ENCODE measurements at regions not wholly inside any gene's neighbourhood (a gene's known extent, or its start where the extent isn't known, plus 50 kb on each side); places are given as distances from the start of the nearest gene placed in this dataset.

DNA sequence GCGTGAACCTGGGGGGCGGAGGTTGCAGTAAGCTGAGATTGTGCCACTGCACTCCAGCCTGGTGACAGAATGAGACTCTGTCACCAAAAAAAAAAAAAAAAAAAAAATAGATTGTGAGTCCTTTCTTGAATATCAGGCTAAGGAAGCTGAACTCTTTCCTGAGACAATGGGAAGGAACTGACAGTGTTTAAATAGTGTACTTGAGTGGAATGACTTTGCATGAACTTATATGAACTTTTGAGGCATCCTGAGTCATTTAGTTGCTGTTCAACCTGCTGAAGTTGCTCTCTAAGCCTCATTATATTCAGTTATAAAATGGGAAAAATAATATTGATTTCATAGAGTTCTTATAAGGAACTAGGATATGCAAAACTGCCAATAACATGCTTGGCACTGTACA is 79.3 kb upstream of the LIMCH1 start:
- no peak for DNase-seq (ENCODE audit: low spot score)
- Histone ChIP-seq H3K9me3 (no peaks in the 10 kb centered on the region), H3K4me3 (no peak overlapping the region), H3K27me3 (replicated peaks; ENCODE audit: insufficient read depth) (no peaks in the 10 kb centered on the region), H3K27ac (no peak overlapping the region), H3K36me3 (no peaks in the 10 kb centered on the region), H3K4me1 (replicated peaks) (no peaks in the 10 kb centered on the region)
- TF ChIP-seq POLR2AphosphoS5 (IDR thresholded peaks at IDR 0.05) = no peak
- TF ChIP-seq, protein P1, sequence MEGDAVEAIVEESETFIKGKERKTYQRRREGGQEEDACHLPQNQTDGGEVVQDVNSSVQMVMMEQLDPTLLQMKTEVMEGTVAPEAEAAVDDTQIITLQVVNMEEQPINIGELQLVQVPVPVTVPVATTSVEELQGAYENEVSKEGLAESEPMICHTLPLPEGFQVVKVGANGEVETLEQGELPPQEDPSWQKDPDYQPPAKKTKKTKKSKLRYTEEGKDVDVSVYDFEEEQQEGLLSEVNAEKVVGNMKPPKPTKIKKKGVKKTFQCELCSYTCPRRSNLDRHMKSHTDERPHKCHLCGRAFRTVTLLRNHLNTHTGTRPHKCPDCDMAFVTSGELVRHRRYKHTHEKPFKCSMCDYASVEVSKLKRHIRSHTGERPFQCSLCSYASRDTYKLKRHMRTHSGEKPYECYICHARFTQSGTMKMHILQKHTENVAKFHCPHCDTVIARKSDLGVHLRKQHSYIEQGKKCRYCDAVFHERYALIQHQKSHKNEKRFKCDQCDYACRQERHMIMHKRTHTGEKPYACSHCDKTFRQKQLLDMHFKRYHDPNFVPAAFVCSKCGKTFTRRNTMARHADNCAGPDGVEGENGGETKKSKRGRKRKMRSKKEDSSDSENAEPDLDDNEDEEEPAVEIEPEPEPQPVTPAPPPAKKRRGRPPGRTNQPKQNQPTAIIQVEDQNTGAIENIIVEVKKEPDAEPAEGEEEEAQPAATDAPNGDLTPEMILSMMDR (IDR thresholded peaks at IDR 0.05) = no peak
- TF ChIP-seq POLR2A (IDR thresholded peaks at IDR 0.05) = no peak
- 95% methylated on average over 2 of the region's 2 CpGs for WGBS
- intact Hi-C loops (cut with DNase I) = no loop called here

DNA sequence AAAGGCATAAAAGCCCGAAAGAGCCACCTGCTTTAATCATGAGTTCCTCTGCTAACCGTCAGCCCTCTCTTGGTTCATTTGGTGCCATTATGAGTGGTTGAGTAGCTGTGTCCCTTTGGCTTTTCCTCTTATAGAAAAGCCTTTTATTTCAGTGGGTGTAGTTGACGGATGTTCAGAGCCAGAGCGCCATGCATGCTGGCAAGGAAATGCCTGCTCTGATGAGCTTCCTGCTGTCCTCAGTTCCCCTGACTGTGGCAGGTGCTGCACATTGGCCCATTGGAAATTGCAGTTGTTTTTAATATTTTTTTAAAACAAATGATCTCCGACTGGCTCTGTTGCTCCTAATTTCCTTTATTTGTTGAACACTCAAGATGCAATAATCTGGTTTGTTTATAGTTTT is 77.3 kb upstream of the LIMCH1 start:
- no peak for TF ChIP-seq POLR2AphosphoS5 (IDR thresholded peaks at IDR 0.05)
- TF ChIP-seq, protein P1 (IDR thresholded peaks at IDR 0.05) = no peak
- no peaks in the 10 kb centered on the region for H3K9me3 ChIP-seq
- H3K27ac ChIP-seq = no peak overlapping the region
- intact Hi-C loops (cut with DNase I) = no loop called here
- H3K27me3 ChIP-seq (replicated peaks; ENCODE audit: insufficient read depth) = no peaks in the 10 kb centered on the region
- H3K36me3 ChIP-seq = no peaks in the 10 kb centered on the region
- 91% methylated on average over 5 of the region's 5 CpGs for WGBS
- H3K4me3 ChIP-seq = no peak overlapping the region
- no peaks in the 10 kb centered on the region for H3K4me1 ChIP-seq (replicated peaks)
- DNase-seq (ENCODE audit: low spot score) = no peak

DNA sequence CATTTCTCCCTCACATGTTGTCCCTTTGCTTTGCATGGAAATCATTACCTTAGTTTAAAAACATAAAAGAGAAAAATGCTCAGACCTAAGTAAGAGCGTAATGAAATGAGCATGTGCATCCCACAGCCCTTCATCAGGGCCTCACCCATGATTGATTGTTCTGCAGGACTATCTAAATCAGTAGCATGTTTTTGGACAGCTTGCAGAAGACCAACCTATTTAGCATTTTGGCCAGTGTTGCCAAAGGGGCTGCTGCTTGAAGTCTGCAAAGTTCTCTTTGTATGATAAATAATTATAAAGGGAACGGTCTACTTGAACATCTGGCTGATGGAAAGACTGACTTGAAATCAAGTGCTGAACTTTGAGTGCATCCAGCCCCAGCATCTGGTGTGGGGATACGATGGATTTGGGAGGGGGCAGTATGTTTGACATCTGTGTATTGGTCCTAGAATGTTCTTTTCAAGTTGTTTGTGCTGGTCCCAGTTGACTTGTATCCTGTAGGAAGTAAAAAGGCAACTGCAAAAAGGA is 76.1 kb upstream of the LIMCH1 start:
- H3K27ac ChIP-seq = no peak overlapping the region
- no peaks in the 10 kb centered on the region for H3K4me1 ChIP-seq (replicated peaks)
- no peaks in the 10 kb centered on the region for H3K9me3 ChIP-seq
- intact Hi-C loops (cut with DNase I) = no loop called here
- H3K4me3 ChIP-seq = no peak overlapping the region
- no peaks in the 10 kb centered on the region for H3K27me3 ChIP-seq (replicated peaks; ENCODE audit: insufficient read depth)
- 89% methylated on average over 3 of the region's 3 CpGs for WGBS
- DNase-seq (ENCODE audit: low spot score) = no peak
- TF ChIP-seq, protein P1 (IDR thresholded peaks at IDR 0.05) = no peak
- TF ChIP-seq POLR2AphosphoS5 (IDR thresholded peaks at IDR 0.05) = no peak
- no peak for TF ChIP-seq POLR2A (IDR thresholded peaks at IDR 0.05)
- H3K36me3 ChIP-seq = no peaks in the 10 kb centered on the region

DNA sequence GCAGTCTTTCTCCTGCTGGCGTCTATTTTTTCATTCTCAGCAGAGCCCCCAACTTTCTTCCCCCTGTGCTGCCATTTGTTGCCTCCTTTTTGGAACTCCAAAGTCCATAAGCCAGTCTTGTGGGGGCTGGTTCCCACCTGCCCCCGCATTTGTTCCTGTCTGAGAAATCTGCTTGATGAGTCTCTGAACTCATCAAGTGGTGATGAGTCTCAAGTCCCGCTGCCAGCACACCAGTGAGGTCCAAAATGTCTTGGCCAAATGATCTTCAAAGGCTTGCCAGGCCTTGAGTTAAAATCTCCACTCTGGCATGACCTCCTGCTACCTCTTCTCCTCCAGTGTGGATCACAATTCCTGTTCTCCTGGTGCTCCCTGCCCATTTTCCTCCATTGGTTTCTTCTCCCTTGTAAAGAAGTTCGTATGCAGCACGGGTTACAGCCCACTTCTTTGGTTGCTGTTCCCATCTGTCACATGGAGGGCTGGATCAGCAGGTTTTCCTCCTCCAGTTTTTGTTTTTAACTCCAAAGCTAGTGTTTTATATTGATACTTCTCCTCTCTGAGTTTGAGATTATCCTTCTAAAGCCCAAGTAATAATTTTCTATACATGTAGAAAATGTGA is 72.7 kb upstream of the LIMCH1 start:
- Histone ChIP-seq H3K27ac (no peak overlapping the region), H3K4me1 (replicated peaks) (no peaks in the 10 kb centered on the region), H3K9me3 (no peaks in the 10 kb centered on the region), H3K36me3 (no peaks in the 10 kb centered on the region), H3K4me3 (no peak overlapping the region), H3K27me3 (replicated peaks; ENCODE audit: insufficient read depth) (no peaks in the 10 kb centered on the region)
- 79% methylated on average over 5 of the region's 5 CpGs for WGBS
- no peak for DNase-seq (ENCODE audit: low spot score)
- TF ChIP-seq POLR2A (IDR thresholded peaks at IDR 0.05) (no peak), POLR2AphosphoS5 (IDR thresholded peaks at IDR 0.05) (no peak)
- TF ChIP-seq, protein P1 (IDR thresholded peaks at IDR 0.05) = no peak
- intact Hi-C loops (cut with DNase I) = no loop called here

DNA sequence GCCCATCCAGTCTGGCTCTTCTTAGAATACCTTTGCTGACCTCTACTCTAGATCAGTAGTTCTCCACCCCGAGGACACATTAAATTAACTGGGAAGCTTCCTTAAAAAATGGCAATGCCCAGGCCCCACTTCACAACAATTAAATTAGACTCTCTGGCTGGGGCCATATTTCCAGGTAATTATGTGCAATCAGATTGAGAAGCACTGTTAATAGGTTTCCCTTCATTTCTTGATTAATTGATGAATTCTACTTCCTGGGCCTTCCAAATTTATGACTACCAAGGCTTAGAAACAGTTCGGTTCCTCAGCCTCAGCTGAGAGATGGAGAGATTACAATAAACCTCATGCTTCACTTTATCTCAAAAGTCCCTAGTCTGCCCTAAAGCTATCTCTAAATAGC is 71.7 kb upstream of the LIMCH1 start:
- H3K27me3 ChIP-seq (replicated peaks; ENCODE audit: insufficient read depth) = no peaks in the 10 kb centered on the region
- no peak for DNase-seq (ENCODE audit: low spot score)
- no peaks in the 10 kb centered on the region for H3K4me1 ChIP-seq (replicated peaks)
- no peak for TF ChIP-seq POLR2AphosphoS5 (IDR thresholded peaks at IDR 0.05)
- TF ChIP-seq, protein P1 (IDR thresholded peaks at IDR 0.05) = no peak
- TF ChIP-seq POLR2A (IDR thresholded peaks at IDR 0.05) = no peak
- H3K9me3 ChIP-seq = no peaks in the 10 kb centered on the region
- H3K27ac ChIP-seq = no peak overlapping the region
- intact Hi-C loops (cut with DNase I) = no loop called here
- no peak overlapping the region for H3K4me3 ChIP-seq
- WGBS = 78% methylated on average over 2 of the region's 2 CpGs
- no peaks in the 10 kb centered on the region for H3K36me3 ChIP-seq

Data from prostate gland (tissue), 2 donors.